GM18907 (cell line): ENCODE measurements at regions not wholly inside any gene's neighbourhood (a gene's known extent, or its start where the extent isn't known, plus 50 kb on each side); places are given as distances from the start of the nearest gene placed in this dataset.

Experiments
- ATAC-seq: cut with Tn5 transposase; IDR thresholded peaks from one replicate; pipeline ENCODE4 v1.9.1; 2021; ENCODE audit warnings: mild to moderate bottlenecking, moderate library complexity; ENCODE audit not compliant: unreplicated experiment

DNA sequence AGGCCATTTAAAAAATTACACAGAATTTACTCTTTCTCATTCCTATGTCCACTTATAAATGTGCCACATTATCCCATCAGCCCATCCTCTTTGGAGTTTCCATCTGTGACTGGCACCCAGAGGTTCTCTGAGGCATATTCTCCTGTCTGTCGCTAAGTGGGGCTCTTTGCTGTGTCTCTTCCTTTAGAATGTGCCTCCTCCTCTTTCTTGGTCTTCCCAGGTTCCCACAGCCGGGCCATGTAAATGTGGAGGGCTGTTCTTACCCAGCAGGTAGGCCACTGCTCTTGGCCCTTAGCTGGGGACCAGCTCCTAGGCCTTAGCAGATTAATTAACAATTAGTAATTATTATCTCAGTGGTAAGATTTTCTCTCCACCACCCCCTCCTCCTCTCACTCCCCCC lies 167.0 kb downstream of the INSIG2 start:
- no peak for ATAC-seq

DNA sequence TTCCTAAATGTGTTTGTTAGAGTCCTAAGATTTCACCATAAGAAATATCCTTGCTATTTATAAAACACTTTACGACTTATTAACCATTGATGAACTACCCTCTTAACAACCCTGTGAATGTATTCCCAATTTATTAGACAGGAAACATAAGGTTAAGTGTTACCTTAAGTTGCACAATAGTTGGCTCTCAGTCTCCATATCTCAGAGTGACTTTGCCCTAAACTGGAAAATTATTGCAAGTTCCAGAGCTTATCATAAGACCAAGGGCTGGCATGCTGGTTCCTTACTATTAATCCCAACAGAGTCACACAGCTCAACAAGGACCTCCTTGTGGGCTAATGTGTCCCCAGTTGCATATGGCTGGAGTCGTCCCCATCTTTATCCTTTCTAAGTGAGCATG lies 165.8 kb downstream of the INSIG2 start:
- ATAC-seq, result no peak

DNA sequence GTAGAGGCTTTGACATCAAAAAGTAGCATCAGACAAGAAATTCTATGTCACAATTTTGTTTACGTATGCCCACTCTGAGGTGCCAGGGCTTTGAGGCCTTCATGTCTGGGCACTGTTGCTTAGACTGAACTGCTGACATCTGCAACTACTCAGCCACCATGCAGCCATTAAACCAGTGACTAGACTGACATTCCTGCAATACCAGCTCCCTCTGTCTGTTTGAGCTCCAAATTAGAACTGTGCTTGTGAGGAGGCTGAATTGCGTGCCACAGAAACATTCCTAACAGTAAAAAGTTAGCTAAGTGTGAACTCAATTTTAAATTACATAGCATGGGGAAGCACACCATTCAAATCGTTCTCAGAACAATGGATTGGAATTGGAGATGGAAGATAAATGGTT lies 163.2 kb downstream of the INSIG2 start:
- no peak for ATAC-seq

GRCh38 chr2:118250463-118250862 lies 162.2 kb downstream of the INSIG2 start:
- ATAC-seq, result no peak

DNA sequence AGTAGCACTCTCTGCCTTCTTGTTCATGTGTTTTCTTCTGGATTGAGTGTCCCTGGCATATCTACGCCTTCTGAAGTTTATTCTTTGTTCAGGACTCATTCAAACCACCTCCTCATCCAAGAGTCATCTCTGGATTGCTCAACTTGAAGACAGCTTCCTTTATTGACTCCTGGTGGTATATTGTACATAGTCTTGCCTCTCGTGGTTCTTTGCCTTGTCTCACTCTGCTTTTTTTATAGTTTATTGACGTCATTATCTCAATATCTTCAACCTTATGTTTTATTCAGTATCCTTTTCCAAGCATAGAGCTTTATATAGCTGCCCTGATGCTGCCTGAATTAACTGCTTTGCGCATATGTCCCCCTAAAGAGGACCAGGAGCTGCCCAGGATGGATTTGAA lies 161.7 kb downstream of the INSIG2 start:
- ATAC-seq, result peak; percentile 28

DNA sequence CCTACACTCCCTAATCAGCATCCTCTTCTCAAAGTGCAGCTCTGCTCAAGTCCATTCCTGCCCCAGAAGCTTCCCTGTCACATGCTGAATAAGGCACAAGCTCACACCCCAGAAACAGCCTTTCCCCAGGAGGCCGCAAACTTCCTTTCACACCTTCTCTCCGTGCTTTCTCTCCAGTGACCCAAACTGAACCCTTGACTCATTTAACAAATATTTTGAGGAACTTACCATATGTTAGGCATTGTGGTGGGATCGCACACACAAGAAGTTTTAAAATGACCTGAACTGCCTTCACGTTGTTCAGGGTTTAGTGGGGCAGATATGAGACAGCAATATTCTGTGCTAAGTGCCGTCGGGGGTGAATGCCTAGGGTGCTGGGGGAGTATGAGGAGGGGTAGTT lies 161.3 kb downstream of the INSIG2 start:
- ATAC-seq, result peak; percentile 81

GRCh38 chr2:118246726-118247125 lies 158.5 kb downstream of the INSIG2 start:
- no peak for ATAC-seq

GRCh38 chr2:118246079-118246478 lies 157.8 kb downstream of the INSIG2 start:
- ATAC-seq, result no peak

DNA sequence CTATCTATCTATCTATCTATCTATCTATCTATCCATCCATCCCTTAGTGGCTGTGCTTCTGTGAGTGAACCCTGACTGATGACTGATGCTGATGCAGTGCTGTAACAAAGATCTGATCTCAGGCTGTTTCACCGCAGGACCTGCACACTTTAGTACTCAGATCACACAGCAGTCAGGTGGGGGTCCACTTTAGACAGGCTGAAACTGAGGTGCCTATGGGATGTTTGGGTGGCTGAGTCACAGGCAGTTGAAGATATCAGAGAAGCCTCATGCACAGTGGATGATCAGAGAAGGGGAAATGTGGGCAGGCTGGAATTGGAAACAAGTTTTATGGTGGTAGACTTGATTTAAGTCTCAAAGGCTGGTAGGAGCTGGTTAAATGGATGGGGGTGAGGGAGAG lies 156.4 kb downstream of the INSIG2 start:
- no peak for ATAC-seq

DNA sequence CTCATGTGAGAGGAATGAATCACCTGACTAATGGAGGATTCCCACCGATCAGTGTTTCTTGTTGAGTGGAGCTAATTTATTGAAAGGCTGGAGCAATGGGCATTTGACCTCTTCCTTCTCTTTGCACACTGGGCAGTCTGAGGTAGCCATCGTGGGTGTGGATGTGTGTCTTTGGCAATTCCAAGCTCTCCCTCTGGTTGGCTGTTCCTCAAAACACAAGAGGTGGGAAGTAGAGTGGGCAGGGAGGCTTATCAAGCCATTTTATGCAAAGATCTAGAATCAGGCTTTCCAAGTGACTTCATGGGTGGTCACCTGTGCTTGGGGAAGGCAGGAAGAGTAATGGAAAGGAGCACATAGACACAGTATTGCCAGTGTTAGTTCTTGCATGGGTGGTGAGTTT lies 154.8 kb downstream of the INSIG2 start:
- ATAC-seq, result no peak

- ATAC-seq, result peak; percentile 80
Measured at GRCh38 chr2:118242216-118242615, 153.9 kb downstream of the INSIG2 start.

- no peak for ATAC-seq
Measured at GRCh38 chr2:118241128-118241527, 152.9 kb downstream of the INSIG2 start.

GRCh38 chr2:118240276-118240675 lies 152.0 kb downstream of the INSIG2 start:
- no peak for ATAC-seq

- no peak for ATAC-seq
Measured at GRCh38 chr2:118239284-118239683, 151.0 kb downstream of the INSIG2 start.

- no peak for ATAC-seq
Measured at GRCh38 chr2:118237451-118237850, 149.2 kb downstream of the INSIG2 start.

GRCh38 chr2:118232796-118233195 lies 144.5 kb downstream of the INSIG2 start:
- ATAC-seq, result no peak

DNA sequence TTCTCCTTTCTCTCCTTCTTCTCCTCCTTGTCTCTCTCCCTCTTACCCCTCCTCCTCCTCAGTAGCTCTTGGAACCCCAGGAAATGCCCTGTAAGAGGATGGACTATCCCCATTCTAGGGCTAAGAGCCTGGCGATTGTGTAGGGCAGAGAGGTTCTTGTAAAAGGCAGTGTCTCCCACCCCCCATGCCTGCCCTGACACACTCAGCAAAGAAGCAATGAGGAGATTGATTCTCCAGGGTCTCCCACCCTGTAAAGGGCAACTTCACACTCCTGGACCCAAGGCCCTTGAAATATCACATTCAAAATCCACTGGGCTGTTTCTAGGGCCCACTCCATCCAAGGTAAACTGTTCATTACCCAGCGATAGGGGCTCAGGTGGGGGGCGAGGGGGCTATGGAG lies 144.1 kb downstream of the INSIG2 start:
- ATAC-seq, result no peak

GRCh38 chr2:118231759-118232158 lies 143.5 kb downstream of the INSIG2 start:
- no peak for ATAC-seq

GRCh38 chr2:118227698-118228508 lies 139.6 kb downstream of the INSIG2 start:
- no peak for ATAC-seq

DNA sequence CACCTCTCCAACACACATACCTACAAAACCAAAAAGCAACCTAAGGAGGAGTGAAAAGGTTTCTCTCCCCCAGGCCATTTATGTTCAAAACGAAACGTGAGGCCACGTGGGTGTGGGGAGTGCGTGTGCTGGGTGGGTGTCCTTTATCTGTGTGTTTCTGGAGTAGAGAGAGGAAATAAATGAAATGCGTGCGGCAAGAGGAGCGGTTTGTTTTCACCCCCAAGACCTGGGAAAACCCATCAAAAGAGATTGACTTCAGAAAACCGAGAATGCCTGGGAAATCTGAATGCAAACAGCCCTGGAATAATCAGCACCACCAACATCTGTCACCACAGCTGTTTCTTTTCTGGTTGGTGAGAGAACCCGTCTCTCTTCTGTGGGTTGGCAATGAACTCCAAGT lies 137.4 kb downstream of the INSIG2 start:
- no peak for ATAC-seq

GRCh38 chr2:118224895-118225311 lies 136.6 kb downstream of the INSIG2 start:
- peak; percentile 28 for ATAC-seq

GRCh38 chr2:118223992-118224894 lies 136.0 kb downstream of the INSIG2 start:
- peak; percentile 62 for ATAC-seq
